Loucy (cell line): ENCODE measurements at regions not wholly inside any gene's neighbourhood (a gene's known extent, or its start where the extent isn't known, plus 50 kb on each side); places are given as distances from the start of the nearest gene placed in this dataset.

ENCODE experiments used
- H2AFZ ChIP-seq: fragments of 200-600 bp; sonication (generic); 2 replicates; pipeline ENCODE4 v1.6.0; 2016; ENCODE audit warnings: antibody characterized with exemption, mild to moderate bottlenecking, low read length, moderate library complexity
- H3F3A ChIP-seq: fragments of 200-600 bp; 2 replicates; pipeline ENCODE4 v1.6.0; 2016; ENCODE audit warnings: antibody characterized with exemption, low read depth, mild to moderate bottlenecking
- H3K27me3 ChIP-seq: fragments of 200-600 bp; sonication (generic); 2 replicates; pipeline ENCODE4 v1.6.1; 2014; ENCODE audit warnings: low read length, mild to moderate bottlenecking; ENCODE audit not compliant: insufficient read depth, poor library complexity, severe bottlenecking
- H3K36me3 ChIP-seq: fragments of 200-600 bp; sonication (generic); 2 replicates; pipeline ENCODE4 v1.6.1; 2016; ENCODE audit warnings: low read length; ENCODE audit not compliant: insufficient read depth
- H3K4me1 ChIP-seq: fragments of 200-600 bp; sonication (generic); 2 replicates; pipeline ENCODE4 v1.5.1; 2014; ENCODE audit warnings: low read length, mild to moderate bottlenecking; ENCODE audit not compliant: insufficient read depth, poor library complexity, severe bottlenecking
- H3K4me2 ChIP-seq: fragments of 200-600 bp; sonication (generic); 2 replicates; pipeline ENCODE4 v1.6.0; 2014; ENCODE audit warnings: antibody characterized with exemption, low read length, low read depth, mild to moderate bottlenecking; ENCODE audit not compliant: poor library complexity, severe bottlenecking
- H3K4me3 ChIP-seq: fragments of 200-600 bp; sonication (generic); 2 replicates; pipeline ENCODE4 v1.5.1; 2014; ENCODE audit warnings: low read length, mild to moderate bottlenecking, mixed read lengths; ENCODE audit not compliant: poor library complexity, severe bottlenecking
- H3K79me2 ChIP-seq: fragments of 200-600 bp; sonication (generic); 2 replicates; pipeline ENCODE4 v1.6.1; 2014; ENCODE audit warnings: low read length; ENCODE audit not compliant: insufficient read depth
- H3K9ac ChIP-seq: fragments of 200-600 bp; sonication (generic); 2 replicates; pipeline ENCODE4 v1.6.0; 2014; ENCODE audit warnings: mild to moderate bottlenecking, low read depth, low read length, moderate library complexity; ENCODE audit not compliant: poor library complexity, severe bottlenecking
- H3K9me2 ChIP-seq: fragments of 200-600 bp; sonication (generic); replicated peaks from 2 replicates; pipeline ENCODE4 v1.6.1; 2016; ENCODE audit warnings: low read depth, low read length, mixed read lengths
- H3K9me3 ChIP-seq: fragments of 200-600 bp; sonication (generic); 2 replicates; pipeline ENCODE4 v1.6.1; 2014; ENCODE audit warnings: mild to moderate bottlenecking, antibody characterized with exemption, low read length, low read depth; ENCODE audit not compliant: insufficient read depth
- H4K20me1 ChIP-seq: fragments of 200-600 bp; sonication (generic); 2 replicates; pipeline ENCODE4 v1.6.0; 2014; ENCODE audit warnings: antibody characterized with exemption, low read length, mild to moderate bottlenecking; ENCODE audit not compliant: insufficient read depth, poor library complexity, severe bottlenecking
- CTCF ChIP-seq: fragments of 200-600 bp; sonication (generic); conservative IDR thresholded peaks from 2 replicates; pipeline ENCODE4 v1.5.1; 2014; ENCODE audit warnings: mild to moderate bottlenecking, antibody characterized with exemption, low read length
- EZH2phosphoT487 ChIP-seq: fragments of 200-600 bp; IDR thresholded peaks from 2 replicates; pipeline ENCODE4 v1.6.1; 2018; ENCODE audit warnings: antibody characterized with exemption, mild to moderate bottlenecking, moderate library complexity, borderline replicate concordance

- H3K27me3 ChIP-seq = no peaks in the 10 kb centered on the region
- H4K20me1 ChIP-seq = no peaks in the 10 kb centered on the region
- no peak overlapping the region for H3K4me3 ChIP-seq
- H3K4me2 ChIP-seq = no peak overlapping the region
- no peaks in the 10 kb centered on the region for H3F3A ChIP-seq
- TF ChIP-seq CTCF (no peak), EZH2phosphoT487 (no peak)
- H3K9me2 ChIP-seq = no peaks in the 10 kb centered on the region
- H3K79me2 ChIP-seq = no peaks in the 10 kb centered on the region
- H3K9ac ChIP-seq = no peak overlapping the region
- no peaks in the 10 kb centered on the region for H3K36me3 ChIP-seq
- H3K4me1 ChIP-seq = no peaks in the 10 kb centered on the region
- H2AFZ ChIP-seq = no peak overlapping the region
- H3K9me3 ChIP-seq = no peaks in the 10 kb centered on the region
Measured at GRCh38 chr6:103791458-103791857, 1068.3 kb downstream of the HACE1 start.

- Histone ChIP-seq H3K79me2 (no peaks in the 10 kb centered on the region), H3K4me3 (no peak overlapping the region), H2AFZ (no peak overlapping the region), H3K9ac (no peak overlapping the region), H3F3A (no peaks in the 10 kb centered on the region), H3K9me2 (no peaks in the 10 kb centered on the region), H3K4me1 (no peaks in the 10 kb centered on the region), H4K20me1 (no peaks in the 10 kb centered on the region), H3K4me2 (no peak overlapping the region), H3K9me3 (no peaks in the 10 kb centered on the region), H3K27me3 (no peaks in the 10 kb centered on the region), H3K36me3 (no peaks in the 10 kb centered on the region)
- no peak for TF ChIP-seq CTCF
- no peak for TF ChIP-seq EZH2phosphoT487
Measured at GRCh38 chr6:103784117-103784516, 1075.6 kb downstream of the HACE1 start.

GRCh38 chr6:103783329-103783728 is 1076.4 kb downstream of the HACE1 start:
- TF ChIP-seq EZH2phosphoT487 (no peak), CTCF (no peak)
- Histone ChIP-seq H2AFZ (no peak overlapping the region), H4K20me1 (no peaks in the 10 kb centered on the region), H3K9ac (no peak overlapping the region), H3K9me2 (no peaks in the 10 kb centered on the region), H3K4me2 (no peak overlapping the region), H3K27me3 (no peaks in the 10 kb centered on the region), H3K36me3 (no peaks in the 10 kb centered on the region), H3K4me1 (no peaks in the 10 kb centered on the region), H3K9me3 (no peaks in the 10 kb centered on the region), H3F3A (no peaks in the 10 kb centered on the region), H3K4me3 (no peak overlapping the region), H3K79me2 (no peaks in the 10 kb centered on the region)
